ENCODE measurements at regions not wholly inside any gene's neighbourhood (a gene's known extent, or its start where the extent isn't known, plus 50 kb on each side); places are given as distances from the start of the nearest gene placed in this dataset.
"Not testable (repeated sequence)": the region's sequence is repeated elsewhere in the genome, so short reads cannot be mapped to it uniquely, and the experiment has no call there.

DNA sequence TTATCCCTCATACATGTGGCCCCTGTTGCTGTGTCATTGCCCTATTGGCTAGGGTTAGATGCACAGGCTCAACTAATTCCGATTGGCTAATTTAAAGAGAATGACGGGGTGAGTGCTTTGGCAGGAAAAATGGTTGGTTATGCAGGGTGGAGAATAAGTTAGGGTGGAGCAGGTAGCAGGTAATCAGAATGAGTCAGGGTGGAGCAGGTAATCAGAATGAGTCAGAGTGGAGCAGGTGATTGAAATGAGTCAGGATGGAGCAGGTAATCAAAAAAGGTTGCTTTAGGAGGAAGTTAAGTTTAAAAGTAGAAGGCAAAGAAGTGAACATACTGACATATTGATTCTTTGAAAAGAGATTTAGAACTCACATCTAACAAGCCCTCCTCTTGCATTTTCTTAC, 513.5 kb downstream of the EDEM1 start:
- not testable (repeated sequence) for DNase-seq

DNA sequence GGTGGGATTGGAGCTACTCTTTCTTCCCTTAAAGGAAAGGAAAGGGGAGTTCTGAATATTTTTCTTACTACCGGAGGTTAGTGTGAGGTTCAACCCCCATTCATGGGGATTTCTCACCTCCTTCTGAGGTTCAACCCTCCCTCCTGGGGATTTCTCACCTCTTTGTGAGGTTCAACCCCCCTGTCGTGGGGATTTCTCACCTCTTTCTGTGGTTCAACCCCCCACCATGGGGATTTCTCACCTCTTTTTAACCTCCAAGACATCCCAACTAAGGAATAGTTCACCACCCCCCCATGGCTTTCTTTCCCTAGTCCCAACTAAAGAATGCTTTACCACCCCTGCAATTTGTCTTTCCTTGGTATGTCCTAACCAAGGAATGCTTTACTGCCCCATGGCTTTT, 520.3 kb downstream of the EDEM1 start:
- DNase-seq: no peak

DNA sequence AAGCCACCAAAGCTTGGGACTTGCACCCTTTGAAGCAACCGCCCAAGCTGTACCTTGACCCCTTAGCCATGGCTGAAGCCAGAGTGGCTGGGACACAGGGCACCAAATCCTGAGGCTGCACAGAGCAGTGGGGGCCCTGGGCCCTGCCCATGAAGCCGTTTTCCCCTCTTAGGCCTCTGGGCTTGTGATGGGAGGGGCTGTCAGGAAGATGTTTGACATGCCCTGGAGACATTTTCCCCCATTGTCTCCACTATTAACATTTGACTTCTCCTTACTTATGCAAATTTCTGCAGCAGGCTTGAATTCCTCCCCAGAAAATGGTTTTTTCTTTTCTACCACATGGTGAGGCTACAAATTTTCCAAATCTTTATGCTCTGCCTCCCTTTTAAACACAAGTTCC, 522.2 kb downstream of the EDEM1 start:
- DNase-seq: no peak

DNA sequence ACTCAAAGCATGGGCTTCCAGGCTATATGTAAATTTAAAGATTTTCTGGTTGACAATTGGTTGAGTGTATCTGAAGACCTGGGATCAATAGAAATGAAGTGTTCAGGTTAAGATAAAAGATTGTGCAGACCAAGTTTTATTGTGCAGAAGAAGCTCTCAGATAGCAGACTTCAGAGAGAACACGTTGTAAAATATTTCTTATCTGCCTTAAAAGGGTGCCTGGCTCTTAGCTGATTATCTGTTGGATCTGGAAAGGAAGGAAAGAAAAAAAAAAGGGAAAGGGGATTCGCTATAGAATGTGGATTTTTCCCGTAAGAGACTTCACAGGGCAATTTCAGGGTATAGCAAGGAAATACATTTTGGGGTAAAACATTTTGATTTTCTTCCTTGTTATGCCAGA, 523.2 kb downstream of the EDEM1 start:
- no peak for DNase-seq

DNA sequence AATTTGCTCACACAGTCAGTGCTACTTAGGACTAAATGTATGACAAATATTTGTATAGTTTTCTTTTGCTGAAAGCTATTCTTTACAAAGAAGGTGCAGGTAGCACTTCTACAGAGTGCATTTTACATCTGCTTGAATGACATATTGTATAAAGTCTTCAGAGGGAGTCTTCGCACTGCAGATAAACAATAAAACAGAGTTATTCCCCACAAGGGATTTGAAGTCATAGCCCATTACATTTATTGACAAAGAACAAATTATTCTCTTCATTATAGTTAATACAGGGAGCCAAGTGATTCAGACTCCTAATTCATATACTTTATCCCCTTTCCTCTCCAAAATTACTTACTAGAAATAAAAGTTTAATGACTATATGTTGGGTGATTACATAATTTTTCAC, 529.7 kb downstream of the EDEM1 start:
- DNase-seq: no peak

DNA sequence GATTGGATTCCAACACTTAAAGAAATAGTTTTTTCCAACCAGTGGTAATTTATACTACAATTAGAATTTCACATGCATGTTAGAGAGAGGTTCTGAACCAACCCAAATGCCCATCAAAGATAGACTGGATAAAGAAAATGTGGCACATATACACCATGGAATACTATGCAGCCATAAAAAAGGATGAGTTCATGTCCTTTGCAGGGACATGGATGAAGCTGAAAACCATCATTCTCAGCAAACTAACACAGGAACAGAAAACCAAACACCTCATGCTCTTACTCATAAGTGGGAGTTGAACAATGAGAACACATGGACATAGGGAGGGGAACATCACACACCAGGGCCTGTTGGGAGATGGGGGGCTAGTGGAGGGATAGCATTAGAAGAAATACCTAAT, 532.2 kb downstream of the EDEM1 start:
- DNase-seq: not testable (repeated sequence)

DNA sequence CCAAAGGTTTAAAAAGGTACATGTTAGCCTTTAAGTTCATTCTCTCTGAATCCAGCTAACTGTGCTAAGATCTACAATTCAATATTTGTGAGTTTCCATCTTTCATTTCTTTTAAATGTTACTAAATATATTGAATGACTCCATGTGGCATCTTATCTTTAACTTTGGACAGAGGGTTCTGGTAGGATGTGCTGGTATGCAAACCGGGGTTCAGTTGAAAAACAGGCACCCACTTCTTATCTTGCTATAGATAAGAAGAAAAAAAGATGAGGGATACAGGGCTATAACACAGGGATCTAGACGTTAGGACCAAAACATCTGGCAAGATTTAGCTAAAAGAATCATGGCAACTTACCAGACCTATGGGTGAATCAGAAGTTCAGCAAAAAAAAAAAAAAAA, 538.3 kb downstream of the EDEM1 start:
- no peak for DNase-seq

DNA sequence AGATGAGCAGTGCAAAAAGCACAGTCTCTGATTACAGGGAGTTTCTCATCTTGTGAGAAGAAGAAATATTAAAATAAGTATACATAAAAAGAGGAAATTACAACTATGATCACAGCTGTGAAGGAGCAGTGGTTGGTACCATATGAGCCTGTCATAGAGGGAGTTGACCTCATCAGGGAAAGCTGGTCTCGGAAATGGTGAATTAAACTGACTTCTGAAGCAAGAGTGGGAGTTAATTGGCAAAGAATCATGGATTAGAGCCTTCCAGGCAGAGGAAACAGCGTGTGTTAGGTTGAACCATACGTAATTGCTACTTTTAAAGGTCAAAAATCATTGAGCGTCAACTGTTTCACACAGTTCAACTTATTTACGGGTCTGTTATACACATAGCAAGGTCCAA, 539.1 kb downstream of the EDEM1 start:
- no peak for DNase-seq

DNA sequence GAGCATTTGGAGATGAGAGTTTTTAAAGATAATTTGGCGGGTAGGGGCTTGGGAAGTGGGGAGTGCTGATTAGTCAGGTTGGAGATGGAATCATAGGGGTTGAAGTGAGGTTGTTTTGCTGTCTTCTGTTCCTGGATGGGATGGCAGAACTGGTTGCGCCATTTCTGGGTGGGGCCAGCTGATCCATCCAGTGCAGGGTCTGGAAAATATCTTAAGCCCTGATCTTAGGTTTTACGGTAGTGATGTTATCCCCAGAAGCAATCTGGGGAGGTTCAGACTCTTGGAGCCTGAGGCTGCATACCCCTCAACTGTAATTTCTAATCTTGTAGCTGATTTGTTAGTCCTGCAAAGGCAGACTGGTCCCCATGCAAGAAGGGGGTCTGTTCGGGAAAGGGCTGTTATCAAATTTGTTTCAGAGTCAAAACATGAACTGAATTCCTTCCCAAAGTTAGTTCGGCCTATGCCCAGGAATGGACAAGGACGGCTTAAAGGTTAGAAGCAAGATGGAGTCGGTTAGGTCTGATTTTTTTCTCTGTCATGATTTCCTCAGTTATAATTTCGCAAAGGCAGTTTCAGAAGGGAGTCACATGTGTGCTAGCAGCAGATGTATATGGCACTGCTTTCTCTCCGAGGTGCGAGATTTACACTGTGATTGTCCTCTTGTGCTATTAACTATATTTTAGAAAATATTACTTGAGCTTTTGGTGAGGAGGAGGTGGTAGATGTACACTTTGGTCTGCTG, 540.4 kb downstream of the EDEM1 start:
- DNase-seq: no peak

DNA sequence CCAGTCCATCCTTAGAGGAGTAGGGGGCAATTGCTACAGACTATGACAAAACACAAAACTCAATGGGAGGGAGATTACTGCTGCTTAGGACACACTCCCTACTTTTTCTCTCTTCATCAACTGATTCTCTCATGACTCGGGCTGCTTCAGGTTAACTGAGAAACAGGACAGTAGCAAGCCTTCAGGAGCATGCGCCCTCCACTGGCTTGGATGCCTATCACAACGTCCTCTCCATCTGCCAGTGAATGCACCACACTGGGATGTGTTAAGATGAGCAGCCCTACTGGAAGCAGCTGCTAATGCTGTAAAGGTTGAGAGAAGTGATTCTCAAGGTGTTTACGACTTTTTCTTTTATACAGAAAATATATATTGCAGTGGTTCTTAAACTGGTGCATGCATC, 542.3 kb downstream of the EDEM1 start:
- no peak for DNase-seq

DNA sequence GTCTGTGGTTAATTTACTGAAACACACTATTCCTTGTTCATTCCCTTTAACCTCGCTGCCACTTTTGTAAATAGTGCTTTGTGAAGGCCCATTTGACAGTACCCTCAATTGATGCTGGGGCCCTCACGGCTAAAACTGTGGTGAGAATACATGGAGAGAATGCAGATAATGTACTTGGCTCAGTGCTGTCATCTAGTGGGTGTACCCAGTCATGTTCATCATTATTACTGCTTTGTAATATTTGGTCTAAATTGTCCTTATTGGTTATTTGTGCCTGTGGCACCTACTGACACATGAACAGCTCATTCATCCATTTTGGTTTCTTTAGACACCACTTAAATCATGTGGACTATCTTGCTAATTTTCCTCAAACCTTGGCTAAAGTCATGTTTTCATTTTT, 543.6 kb downstream of the EDEM1 start:
- DNase-seq: no peak

DNA sequence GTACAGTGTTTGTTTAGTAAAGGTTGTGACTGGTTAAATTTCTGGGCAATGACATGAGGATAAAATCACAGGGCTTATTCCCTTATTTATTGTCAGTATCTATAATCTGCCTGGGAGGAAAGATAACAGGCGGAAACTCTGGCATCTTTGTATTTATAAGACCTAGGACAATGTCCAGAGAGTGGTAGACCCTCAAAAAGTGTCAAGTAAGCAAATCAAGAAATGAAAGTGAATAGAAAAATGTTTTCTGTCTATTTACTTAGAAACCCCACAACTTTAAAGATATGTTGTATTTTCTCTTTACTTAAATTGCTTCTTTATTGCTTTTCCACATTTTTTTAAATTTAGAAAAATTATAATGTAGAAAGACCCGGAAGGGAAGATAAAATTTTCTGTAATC, 544.6 kb downstream of the EDEM1 start:
- no peak for DNase-seq

DNA sequence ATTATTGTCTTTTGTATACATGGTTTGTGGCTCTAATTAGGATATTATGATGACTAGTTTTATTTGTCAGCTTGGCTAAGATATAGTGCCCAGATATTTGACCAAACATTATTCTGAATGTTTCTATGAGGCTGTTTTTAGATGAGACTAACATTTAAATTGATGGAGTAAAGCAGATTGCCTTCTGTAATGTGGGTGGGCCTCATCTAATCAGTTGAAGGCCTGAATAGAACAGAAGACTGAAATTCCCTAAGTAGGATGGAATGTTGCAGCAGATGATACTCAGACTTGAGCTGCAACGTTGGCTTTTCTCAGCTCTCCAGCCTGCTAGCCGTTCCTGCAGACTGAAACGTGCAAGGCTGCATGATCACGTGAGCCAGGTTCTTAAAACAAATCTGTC, 546.5 kb downstream of the EDEM1 start:
- DNase-seq: no peak

DNA sequence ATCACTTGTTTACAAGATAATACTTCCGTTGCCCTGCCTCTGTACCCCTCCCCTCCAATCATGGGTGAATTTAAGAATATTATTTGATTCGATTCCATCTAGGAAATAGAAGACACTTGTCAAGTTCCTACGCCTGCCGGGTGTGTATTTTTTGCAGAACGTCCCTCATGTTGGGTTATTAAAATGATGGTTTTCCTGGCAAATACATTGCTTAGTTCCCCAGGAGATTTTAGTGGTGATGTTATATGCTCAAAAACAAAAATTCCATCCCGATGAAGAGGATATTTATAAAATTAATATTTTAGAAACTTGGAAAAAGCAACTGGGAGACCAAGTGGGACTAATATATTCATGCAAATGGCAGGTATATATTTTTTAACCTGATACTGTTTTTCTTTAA, 548.4 kb downstream of the EDEM1 start:
- no peak for DNase-seq

DNA sequence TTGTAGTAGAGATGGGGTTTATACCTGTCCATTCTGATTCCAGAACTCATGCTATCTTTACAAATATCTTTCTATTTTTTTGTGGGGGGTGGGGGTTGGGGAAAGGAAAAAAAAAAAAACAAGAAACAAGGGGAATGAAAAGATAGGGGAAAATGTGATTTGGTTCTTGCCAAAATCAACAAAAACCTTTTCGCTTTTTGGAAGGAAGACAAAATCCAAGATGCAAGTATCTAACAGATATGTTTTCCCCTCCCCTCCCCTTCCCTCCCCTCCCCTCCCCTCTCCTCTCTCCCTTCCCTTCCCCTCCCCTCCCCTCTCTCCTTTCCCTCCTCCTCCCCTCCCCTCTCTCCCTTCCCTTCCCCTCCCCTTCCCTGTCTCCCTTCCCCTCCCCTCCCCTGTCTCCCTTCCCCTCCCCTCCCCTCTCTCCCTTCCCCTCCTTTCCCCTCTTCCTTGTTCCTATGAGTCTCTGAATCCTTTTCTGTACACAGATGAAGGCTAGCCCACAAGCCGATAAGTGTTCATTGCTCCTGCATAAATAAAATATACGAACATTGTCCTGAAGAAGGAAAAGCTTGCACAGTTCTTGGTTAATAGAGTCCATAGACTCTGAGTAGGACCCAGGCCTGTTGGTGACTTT, 551.9 kb downstream of the EDEM1 start:
- no peak for DNase-seq

DNA sequence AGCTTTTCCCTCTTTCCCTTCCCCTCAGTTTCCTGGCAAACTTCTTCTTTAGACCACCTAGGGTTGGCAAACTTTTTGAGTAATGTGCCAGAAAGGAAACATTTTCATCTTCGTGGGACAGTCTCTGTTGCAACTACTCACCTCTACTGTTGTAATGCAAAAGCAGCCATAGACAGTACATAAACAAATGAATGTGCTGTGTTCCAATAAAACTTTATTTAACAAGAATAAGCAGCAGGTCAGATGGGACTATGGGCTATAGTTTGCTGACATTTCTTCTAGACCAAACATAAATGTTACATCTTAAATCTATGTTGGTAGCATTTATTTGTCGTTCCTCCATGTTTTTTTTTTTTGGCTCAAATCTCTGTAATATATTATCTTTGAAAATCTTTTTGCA, 552.4 kb downstream of the EDEM1 start:
- DNase-seq: no peak

DNA sequence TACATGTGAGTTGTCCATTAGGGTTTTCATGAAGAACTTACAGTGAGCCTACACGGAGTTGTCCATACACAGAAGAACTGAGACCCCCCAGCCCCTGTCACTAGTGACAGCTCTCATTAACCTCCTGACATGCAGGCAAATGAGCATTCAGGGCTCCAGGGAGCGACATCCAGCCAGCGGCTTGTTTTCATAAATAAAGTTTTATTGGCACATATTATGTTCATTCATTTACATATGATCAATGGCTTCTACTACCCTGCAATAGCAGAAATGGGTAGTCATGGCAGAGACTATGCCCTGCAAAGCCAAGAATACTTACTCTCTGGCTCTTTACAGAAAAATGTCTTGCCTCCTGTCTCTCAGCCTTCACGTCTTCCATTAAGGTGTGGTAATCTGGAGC, 553.5 kb downstream of the EDEM1 start:
- no peak for DNase-seq

DNA sequence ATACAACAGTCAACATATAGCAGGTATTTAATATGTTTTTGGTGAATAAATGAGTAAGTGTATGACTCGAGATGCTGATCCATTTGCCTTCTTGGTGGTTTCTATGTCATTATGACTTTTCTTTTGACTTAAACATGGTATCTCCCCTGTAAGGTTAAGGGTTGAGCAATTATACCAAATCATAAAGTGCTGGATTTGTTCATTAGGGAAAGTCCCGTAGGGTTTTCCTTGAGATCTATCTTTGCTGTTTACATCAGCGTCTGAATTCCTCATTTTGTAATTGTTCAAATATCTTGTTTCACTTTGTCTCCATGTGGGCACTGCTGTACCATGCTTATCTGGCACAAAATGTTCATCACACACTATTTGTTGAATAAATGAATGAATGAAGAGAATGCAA, 562.6 kb downstream of the EDEM1 start:
- DNase-seq: no peak

DNA sequence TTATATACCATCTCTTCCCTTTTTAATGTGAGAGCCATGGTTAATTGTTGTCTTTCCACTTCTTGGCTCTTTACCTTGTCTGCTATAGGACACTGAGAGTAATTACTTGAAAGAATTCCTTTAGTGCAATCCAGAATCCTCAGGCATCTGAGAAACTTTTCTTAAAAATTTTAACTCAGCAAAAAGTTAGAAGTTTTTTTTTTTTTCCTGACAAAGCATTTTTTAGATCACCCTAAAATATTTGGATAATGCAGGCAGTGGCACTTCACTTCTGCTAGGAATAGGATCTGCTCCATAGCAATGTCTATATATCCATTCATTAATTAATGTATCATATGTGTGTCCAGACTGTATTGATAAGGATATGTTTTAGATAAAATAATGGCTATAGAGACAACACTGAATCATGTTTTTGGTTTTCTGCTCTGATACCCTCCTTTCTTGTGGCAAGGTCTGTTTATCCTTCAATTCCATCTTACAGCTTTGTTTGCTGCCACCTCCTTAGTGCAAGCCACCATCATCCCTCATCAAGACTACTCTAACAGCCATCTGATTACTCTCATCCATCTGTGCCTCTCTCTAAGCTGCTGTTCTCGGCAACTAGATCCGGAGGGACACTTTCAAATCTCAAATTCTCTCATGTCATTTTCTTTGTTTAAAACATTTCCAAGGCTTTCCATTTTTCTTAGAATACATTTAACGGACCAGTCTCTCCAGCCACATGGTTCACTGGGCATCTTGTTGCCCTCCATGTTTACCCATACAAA, 563.5 kb downstream of the EDEM1 start:
- no peak for DNase-seq

DNA sequence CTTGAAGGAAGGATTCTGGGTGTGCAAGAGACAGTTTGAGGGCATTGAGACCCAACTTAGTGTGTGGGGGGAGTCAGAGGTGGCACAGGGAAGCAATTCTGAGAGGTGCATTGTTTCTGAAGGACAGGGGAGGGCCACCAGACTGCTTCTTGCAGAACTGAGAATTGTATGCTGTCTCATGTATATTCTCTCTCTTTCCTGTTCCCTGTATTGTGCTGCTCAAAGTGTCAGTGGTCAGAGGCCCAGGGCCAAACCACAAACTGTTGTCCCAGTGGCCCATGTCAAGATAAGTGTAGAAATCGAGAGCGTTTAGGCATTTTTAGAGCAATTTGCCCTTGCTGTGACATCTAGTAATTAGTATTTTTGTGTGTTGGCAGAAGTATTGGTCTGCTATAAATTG, 567.1 kb downstream of the EDEM1 start:
- DNase-seq: no peak

DNA sequence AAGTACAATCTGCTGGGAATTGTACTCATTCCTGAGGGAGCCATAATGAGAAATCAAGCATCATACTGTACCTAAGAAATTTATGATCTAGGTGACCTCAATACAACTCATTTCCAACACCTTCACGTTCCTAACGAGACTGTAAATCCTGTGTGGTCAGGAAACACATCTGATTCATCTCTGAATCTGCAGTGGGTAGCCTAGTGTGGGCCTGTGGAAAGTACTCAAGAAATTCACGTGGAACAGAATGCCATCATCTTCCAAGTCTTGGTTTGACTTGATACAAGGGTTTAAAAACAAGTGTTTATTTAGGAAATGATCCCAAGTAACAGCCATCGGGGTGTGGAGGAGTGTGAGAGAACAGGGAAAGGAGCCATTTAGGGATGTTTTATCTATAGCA, 568.9 kb downstream of the EDEM1 start:
- no peak for DNase-seq

DNA sequence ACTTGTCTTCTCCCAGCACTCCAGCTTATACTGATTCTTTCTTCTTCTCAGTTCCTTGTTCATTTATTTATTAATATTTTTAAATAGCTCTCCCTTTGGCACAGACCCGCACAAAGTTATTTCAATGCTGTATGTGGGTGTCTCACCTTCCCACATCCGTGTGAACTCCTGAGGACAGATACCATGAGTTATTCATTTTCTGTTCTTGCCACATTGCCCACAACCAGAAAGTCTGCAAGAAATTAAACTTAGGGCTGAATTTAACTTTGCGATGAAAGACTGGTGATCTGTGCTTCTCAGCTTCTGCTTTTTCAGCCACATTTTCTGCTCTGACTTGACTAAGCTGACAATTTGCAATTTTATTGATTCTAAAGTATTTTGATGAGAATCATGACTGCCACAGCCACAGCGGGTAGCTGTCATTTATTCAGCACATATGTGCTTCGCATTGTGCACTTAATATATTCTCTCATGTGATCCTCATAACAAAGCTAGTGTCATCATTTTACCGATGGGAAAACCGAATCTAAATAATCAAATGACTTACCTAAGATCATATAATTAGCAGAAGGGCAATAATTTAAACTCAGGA, 569.8 kb downstream of the EDEM1 start:
- no peak for DNase-seq

DNA sequence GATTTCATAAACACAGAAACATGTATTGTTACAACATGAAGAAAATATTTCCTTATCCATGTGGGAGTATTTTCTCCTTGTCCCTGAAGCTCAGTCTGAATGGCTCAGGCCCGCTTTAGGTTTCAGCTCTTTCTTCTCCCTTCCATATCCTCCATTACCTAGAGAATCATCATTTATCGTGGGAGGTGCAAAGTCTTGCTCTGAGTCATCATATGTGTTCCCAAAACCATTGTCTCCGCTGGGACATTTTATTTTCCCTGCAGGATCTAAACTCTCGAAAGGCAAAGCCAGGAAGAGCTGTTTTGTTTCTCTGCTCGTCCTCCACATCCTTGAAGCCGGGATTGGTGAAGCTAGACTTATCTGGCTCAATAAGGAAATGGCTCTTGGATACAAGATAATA, 571.2 kb downstream of the EDEM1 start:
- no peak for DNase-seq

DNA sequence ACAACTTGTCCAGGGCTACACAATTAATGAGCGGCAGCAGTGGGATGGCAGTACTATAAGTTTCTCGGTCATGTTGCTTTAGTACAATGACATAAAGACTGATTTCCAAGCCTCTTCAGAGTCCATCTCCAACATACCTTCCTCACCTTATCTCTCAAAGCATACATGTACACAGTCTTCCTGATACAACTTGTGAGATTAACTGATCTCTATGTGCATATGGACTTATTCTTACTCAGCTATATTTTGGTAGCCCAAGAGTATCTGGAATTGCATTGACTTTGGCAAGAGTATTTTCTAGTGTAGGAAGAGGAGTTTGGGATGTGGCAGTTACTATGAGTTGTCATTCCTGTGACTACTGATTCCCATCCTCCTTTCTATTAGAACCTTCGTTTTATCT, 575.0 kb downstream of the EDEM1 start:
- DNase-seq: no peak
